Neural cell (in vitro differentiated cells): ENCODE measurements at regions not wholly inside any gene's neighbourhood (a gene's known extent, or its start where the extent isn't known, plus 50 kb on each side); places are given as distances from the start of the nearest gene placed in this dataset.

Source experiments
- H2AFZ ChIP-seq: fragments of 200-600, 300-800 bp; sonication (generic), shearing (Covaris generic); 2 replicates; pipeline ENCODE4 v1.6.0; 2014; ENCODE audit warnings: low read depth, mild to moderate bottlenecking, antibody characterized with exemption, low read length, moderate library complexity
- H3F3A ChIP-seq: fragments of 200-600 bp; shearing (Covaris generic); 2 replicates; pipeline ENCODE4 v1.6.1; 2016; ENCODE audit warnings: mild to moderate bottlenecking, moderate library complexity, mixed read lengths, antibody characterized with exemption, low read length; ENCODE audit not compliant: insufficient read depth, poor library complexity, severe bottlenecking
- H3K27ac ChIP-seq: fragments of 200-600, 300-800 bp; sonication (generic), shearing (Covaris generic); 2 replicates; pipeline ENCODE4 v1.5.1; 2014; ENCODE audit warnings: mild to moderate bottlenecking, low read length, moderate library complexity
- H3K27me3 ChIP-seq: fragments of 300-800, 200-600 bp; sonication (generic), shearing (Covaris generic); 2 replicates; pipeline ENCODE4 v1.6.0; 2014; ENCODE audit warnings: mild to moderate bottlenecking, low read depth, low read length, moderate library complexity; ENCODE audit not compliant: insufficient read depth
- H3K36me3 ChIP-seq: fragments of 300-800, 200-600 bp; sonication (generic), shearing (Covaris generic); 2 replicates; pipeline ENCODE4 v1.5.1; 2014; ENCODE audit warnings: mild to moderate bottlenecking, antibody characterized with exemption, low read length, moderate library complexity; ENCODE audit not compliant: insufficient read depth
- H3K4me2 ChIP-seq: fragments of 300-800, 200-600 bp; sonication (generic), shearing (Covaris generic); 2 replicates; pipeline ENCODE4 v1.6.0; 2014; ENCODE audit warnings: mild to moderate bottlenecking, low read length
- H3K4me3 ChIP-seq: fragments of 300-800, 200-600 bp; sonication (generic), shearing (Covaris generic); 2 replicates; pipeline ENCODE4 v1.5.1; 2014; ENCODE audit warnings: mild to moderate bottlenecking, low read length, moderate library complexity
- H3K79me2 ChIP-seq: fragments of 200-600 bp; shearing (Covaris generic); replicated peaks from 2 replicates; pipeline ENCODE4 v1.6.0; 2014; ENCODE audit warnings: mild to moderate bottlenecking, low read length, moderate library complexity; ENCODE audit not compliant: insufficient read depth
- H3K9ac ChIP-seq: fragments of 300-800, 200-600 bp; sonication (generic), shearing (Covaris generic); 2 replicates; pipeline ENCODE4 v1.6.1; 2016; ENCODE audit warnings: mild to moderate bottlenecking, low read length, mixed read lengths
- H3K9me2 ChIP-seq: fragments of 200-600 bp; shearing (Covaris generic); 2 replicates; pipeline ENCODE4 v1.6.1; 2016; ENCODE audit warnings: mild to moderate bottlenecking, low read length, mixed read lengths; ENCODE audit not compliant: insufficient read depth
- H3K9me3 ChIP-seq: fragments of 200-600, 300-800 bp; sonication (generic), shearing (Covaris generic); 2 replicates; pipeline ENCODE4 v1.6.1; 2016; ENCODE audit warnings: mild to moderate bottlenecking, mixed run types, low read length, moderate library complexity, mixed read lengths
- H4K20me1 ChIP-seq: fragments of 200-600 bp; shearing (Covaris generic); 2 replicates; pipeline ENCODE4 v1.6.1; 2016; ENCODE audit warnings: mild to moderate bottlenecking, mixed run types; ENCODE audit not compliant: insufficient read depth
- EP300 ChIP-seq: fragments of 450-650 bp; conservative IDR thresholded peaks from 2 replicates; pipeline ENCODE4 v1.6.1; 2014; ENCODE audit warnings: antibody characterized with exemption, mild to moderate bottlenecking, moderate library complexity; ENCODE audit not compliant: poor library complexity, severe bottlenecking
- EZH2 ChIP-seq: fragments of 200-600, 300-800 bp; shearing (Covaris generic), sonication (generic); IDR thresholded peaks from 2 replicates; pipeline ENCODE4 v1.6.1; 2014; ENCODE audit warnings: antibody characterized with exemption, low read length, borderline replicate concordance, mild to moderate bottlenecking; ENCODE audit not compliant: insufficient read depth, poor library complexity, severe bottlenecking
- MXI1 ChIP-seq: fragments of 450-650 bp; conservative IDR thresholded peaks from 2 replicates; pipeline ENCODE4 v1.6.1; 2014; ENCODE audit warnings: antibody characterized with exemption, mild to moderate bottlenecking; ENCODE audit not compliant: poor library complexity, severe bottlenecking
- POLR2AphosphoS5 ChIP-seq: IDR thresholded peaks from 2 replicates; pipeline ENCODE4 v1.6.1; 2012
- RAD21 ChIP-seq: fragments of 450-650 bp; conservative IDR thresholded peaks from 2 replicates; pipeline ENCODE4 v1.6.1; 2014; ENCODE audit warnings: antibody characterized with exemption, mild to moderate bottlenecking, moderate library complexity
- SMC3 ChIP-seq: fragments of 450-650 bp; conservative IDR thresholded peaks from 2 replicates; pipeline ENCODE4 v1.6.1; 2014; ENCODE audit warnings: antibody characterized with exemption, mild to moderate bottlenecking, moderate library complexity; ENCODE audit not compliant: poor library complexity
- TAF1 ChIP-seq: IDR thresholded peaks from 2 replicates; pipeline ENCODE4 v1.6.1; 2012; ENCODE audit warnings: low read depth
- TF ChIP-seq, protein P1 (sequence below): IDR thresholded peaks from 2 replicates; pipeline ENCODE4 v1.6.1; 2012; ENCODE audit warnings: borderline replicate concordance
- TF ChIP-seq, protein P2 (sequence below): fragments of 450-650 bp; IDR thresholded peaks from 2 replicates; pipeline ENCODE4 v1.5.1; 2014; ENCODE audit warnings: antibody characterized with exemption, mild to moderate bottlenecking, moderate library complexity; ENCODE audit not compliant: poor library complexity, severe bottlenecking

DNA sequence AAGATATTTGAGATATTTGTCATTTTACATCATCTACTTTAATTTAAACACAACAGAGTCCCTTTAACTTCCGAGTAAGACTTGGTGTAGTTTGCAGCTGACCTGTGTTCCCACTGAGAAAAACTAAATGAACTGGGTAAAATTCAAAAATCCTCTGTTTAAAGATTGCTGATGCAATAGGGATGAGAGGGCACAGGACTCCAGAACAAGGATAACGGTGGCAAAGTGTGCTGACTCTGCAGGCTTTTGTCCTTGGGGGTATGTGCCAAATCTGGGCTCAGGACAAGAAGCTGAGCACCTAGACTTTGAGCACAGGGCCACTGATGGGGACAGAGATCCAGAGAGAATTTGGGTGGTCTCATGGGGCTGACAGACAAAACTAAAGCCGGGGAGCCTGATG is 156.8 kb downstream of the CCDC71L start:
- Histone ChIP-seq H3K36me3 (no peaks in the 10 kb centered on the region), H3K27ac (no peak overlapping the region), H3K9me3 (no peaks in the 10 kb centered on the region), H4K20me1 (no peaks in the 10 kb centered on the region), H3K27me3 (no peaks in the 10 kb centered on the region), H3K79me2 (no peaks in the 10 kb centered on the region), H3K9me2 (no peaks in the 10 kb centered on the region), H3K4me2 (no peak overlapping the region), H3K4me3 (no peak overlapping the region), H2AFZ (no peak overlapping the region), H3K9ac (no peak overlapping the region), H3F3A (no peaks in the 10 kb centered on the region)
- TF ChIP-seq TAF1 (no peak), EZH2 (no peak), MXI1 (no peak), EP300 (no peak), RAD21 (no peak), SMC3 (no peak), POLR2AphosphoS5 (no peak)
- TF ChIP-seq, protein P1, sequence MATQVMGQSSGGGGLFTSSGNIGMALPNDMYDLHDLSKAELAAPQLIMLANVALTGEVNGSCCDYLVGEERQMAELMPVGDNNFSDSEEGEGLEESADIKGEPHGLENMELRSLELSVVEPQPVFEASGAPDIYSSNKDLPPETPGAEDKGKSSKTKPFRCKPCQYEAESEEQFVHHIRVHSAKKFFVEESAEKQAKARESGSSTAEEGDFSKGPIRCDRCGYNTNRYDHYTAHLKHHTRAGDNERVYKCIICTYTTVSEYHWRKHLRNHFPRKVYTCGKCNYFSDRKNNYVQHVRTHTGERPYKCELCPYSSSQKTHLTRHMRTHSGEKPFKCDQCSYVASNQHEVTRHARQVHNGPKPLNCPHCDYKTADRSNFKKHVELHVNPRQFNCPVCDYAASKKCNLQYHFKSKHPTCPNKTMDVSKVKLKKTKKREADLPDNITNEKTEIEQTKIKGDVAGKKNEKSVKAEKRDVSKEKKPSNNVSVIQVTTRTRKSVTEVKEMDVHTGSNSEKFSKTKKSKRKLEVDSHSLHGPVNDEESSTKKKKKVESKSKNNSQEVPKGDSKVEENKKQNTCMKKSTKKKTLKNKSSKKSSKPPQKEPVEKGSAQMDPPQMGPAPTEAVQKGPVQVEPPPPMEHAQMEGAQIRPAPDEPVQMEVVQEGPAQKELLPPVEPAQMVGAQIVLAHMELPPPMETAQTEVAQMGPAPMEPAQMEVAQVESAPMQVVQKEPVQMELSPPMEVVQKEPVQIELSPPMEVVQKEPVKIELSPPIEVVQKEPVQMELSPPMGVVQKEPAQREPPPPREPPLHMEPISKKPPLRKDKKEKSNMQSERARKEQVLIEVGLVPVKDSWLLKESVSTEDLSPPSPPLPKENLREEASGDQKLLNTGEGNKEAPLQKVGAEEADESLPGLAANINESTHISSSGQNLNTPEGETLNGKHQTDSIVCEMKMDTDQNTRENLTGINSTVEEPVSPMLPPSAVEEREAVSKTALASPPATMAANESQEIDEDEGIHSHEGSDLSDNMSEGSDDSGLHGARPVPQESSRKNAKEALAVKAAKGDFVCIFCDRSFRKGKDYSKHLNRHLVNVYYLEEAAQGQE, result no peak
- TF ChIP-seq, protein P2, sequence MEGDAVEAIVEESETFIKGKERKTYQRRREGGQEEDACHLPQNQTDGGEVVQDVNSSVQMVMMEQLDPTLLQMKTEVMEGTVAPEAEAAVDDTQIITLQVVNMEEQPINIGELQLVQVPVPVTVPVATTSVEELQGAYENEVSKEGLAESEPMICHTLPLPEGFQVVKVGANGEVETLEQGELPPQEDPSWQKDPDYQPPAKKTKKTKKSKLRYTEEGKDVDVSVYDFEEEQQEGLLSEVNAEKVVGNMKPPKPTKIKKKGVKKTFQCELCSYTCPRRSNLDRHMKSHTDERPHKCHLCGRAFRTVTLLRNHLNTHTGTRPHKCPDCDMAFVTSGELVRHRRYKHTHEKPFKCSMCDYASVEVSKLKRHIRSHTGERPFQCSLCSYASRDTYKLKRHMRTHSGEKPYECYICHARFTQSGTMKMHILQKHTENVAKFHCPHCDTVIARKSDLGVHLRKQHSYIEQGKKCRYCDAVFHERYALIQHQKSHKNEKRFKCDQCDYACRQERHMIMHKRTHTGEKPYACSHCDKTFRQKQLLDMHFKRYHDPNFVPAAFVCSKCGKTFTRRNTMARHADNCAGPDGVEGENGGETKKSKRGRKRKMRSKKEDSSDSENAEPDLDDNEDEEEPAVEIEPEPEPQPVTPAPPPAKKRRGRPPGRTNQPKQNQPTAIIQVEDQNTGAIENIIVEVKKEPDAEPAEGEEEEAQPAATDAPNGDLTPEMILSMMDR, result no peak

DNA sequence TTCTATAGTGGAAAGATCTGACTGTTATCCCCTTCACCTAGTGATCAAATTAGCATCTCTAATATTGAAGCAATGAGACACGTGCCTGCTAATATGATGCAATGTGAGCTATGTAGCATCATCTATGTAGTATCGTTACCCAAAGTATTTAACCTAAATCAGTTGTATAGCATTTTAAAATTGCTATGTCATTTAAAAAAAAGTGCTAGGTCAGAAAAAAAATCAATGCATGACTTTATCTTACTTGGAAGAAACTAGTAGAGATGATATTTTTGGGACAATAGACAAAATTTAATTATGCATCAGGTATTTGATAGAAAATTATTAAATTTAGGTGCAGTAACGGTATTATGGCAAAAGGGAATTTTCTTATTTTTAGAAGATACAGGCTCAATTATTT is 157.3 kb downstream of the CCDC71L start:
- no peaks in the 10 kb centered on the region for H3K9me2 ChIP-seq

More for the DNA sequence above, 157.3 kb downstream of the CCDC71L start:
- no peak overlapping the region for H3K4me3 ChIP-seq
- no peak overlapping the region for H2AFZ ChIP-seq
- no peak overlapping the region for H3K4me2 ChIP-seq
- no peaks in the 10 kb centered on the region for H3K36me3 ChIP-seq
- no peak overlapping the region for H3K9ac ChIP-seq
- no peak overlapping the region for H3K27ac ChIP-seq
- no peaks in the 10 kb centered on the region for H3K27me3 ChIP-seq
- no peaks in the 10 kb centered on the region for H4K20me1 ChIP-seq
- no peaks in the 10 kb centered on the region for H3K9me3 ChIP-seq
- TF ChIP-seq POLR2AphosphoS5, result no peak
- TF ChIP-seq, protein P1, result no peak
- no peak for TF ChIP-seq TAF1
- no peak for TF ChIP-seq SMC3
- TF ChIP-seq EZH2, result no peak
- no peak for TF ChIP-seq RAD21
- no peak for TF ChIP-seq MXI1
- H3F3A ChIP-seq, result no peaks in the 10 kb centered on the region
- H3K79me2 ChIP-seq, result no peaks in the 10 kb centered on the region
